Astrocyte (in vitro differentiated cells and primary cell): ENCODE measurements at regions not wholly inside any gene's neighbourhood (a gene's known extent, or its start where the extent isn't known, plus 50 kb on each side); places are given as distances from the start of the nearest gene placed in this dataset.

Experiments
- DNase-seq: peaks from one replicate; pipeline ENCODE4 v3.0.0-alpha.2; 2010; ENCODE audit warnings: low read depth
- FAIRE-seq: peaks from 2 replicates; lab custom pipeline; 2011; peaks lifted over from hg19 to GRCh38; lab: Jason Lieb, UNC
- H2AFZ ChIP-seq: 2 replicates; pipeline ENCODE4 v1.6.0; 2012; ENCODE audit warnings: low read depth, low read length, inconsistent platforms
- H3K27ac ChIP-seq: 2 replicates; pipeline ENCODE4 v1.5.1; 2011; ENCODE audit warnings: low read depth, low read length, inconsistent platforms
- H3K27me3 ChIP-seq: 2 replicates; pipeline ENCODE4 v1.6.0; 2011; ENCODE audit warnings: low read length, inconsistent platforms; ENCODE audit not compliant: insufficient read depth
- H3K36me3 ChIP-seq: 2 replicates; pipeline ENCODE4 v1.5.1; 2011; ENCODE audit warnings: low read length, inconsistent platforms; ENCODE audit not compliant: insufficient read depth
- H3K4me1 ChIP-seq: 2 replicates; pipeline ENCODE4 v1.5.1; 2011; ENCODE audit warnings: low read length, inconsistent platforms; ENCODE audit not compliant: insufficient read depth
- H3K4me2 ChIP-seq: 2 replicates; pipeline ENCODE4 v1.6.0; 2012; ENCODE audit warnings: low read length, inconsistent platforms
- H3K4me3 ChIP-seq: 2 replicates; pipeline ENCODE4 v1.5.1; 2011; ENCODE audit warnings: low read depth, mild to moderate bottlenecking, low read length, inconsistent platforms; ENCODE audit not compliant: insufficient read depth
- H3K79me2 ChIP-seq: 2 replicates; pipeline ENCODE4 v1.6.0; 2012; ENCODE audit warnings: mild to moderate bottlenecking, low read length, inconsistent platforms; ENCODE audit not compliant: insufficient read depth
- H3K9ac ChIP-seq: 2 replicates; pipeline ENCODE4 v1.6.0; 2012; ENCODE audit warnings: mild to moderate bottlenecking, low read length, inconsistent platforms
- H3K9me3 ChIP-seq: 2 replicates; pipeline ENCODE4 v1.5.1; 2012; ENCODE audit warnings: low read depth, mild to moderate bottlenecking, low read length, inconsistent platforms; ENCODE audit not compliant: insufficient read depth
- H4K20me1 ChIP-seq: 2 replicates; pipeline ENCODE4 v1.6.0; 2012; ENCODE audit warnings: low read length, inconsistent platforms; ENCODE audit not compliant: insufficient read depth
- H3K27ac Mint-ChIP-seq: one replicate; pipeline ENCODE4 v1.8.0; 2021; ENCODE audit warnings: mild to moderate bottlenecking, mixed read lengths; ENCODE audit not compliant: unreplicated experiment
- H3K27me3 Mint-ChIP-seq: one replicate; pipeline ENCODE4 v1.8.0; 2021; ENCODE audit warnings: low read depth, mixed read lengths; ENCODE audit not compliant: unreplicated experiment
- H3K36me3 Mint-ChIP-seq: one replicate; pipeline ENCODE4 v1.8.0; 2021; ENCODE audit warnings: low read depth, mixed read lengths; ENCODE audit not compliant: unreplicated experiment
- H3K4me1 Mint-ChIP-seq: one replicate; pipeline ENCODE4 v1.8.0; 2021; ENCODE audit warnings: low read depth, mixed read lengths; ENCODE audit not compliant: unreplicated experiment
- H3K4me3 Mint-ChIP-seq: one replicate; pipeline ENCODE4 v1.8.0; 2021; ENCODE audit warnings: mild to moderate bottlenecking, moderate library complexity, mixed read lengths; ENCODE audit not compliant: unreplicated experiment
- H3K9me3 Mint-ChIP-seq: one replicate; pipeline ENCODE4 v1.8.0; 2021; ENCODE audit warnings: mild to moderate bottlenecking, mixed read lengths; ENCODE audit not compliant: unreplicated experiment
- EZH2 ChIP-seq: IDR thresholded peaks from 2 replicates; pipeline ENCODE4 v1.6.1; 2012; ENCODE audit warnings: mild to moderate bottlenecking, low read length, inconsistent platforms; ENCODE audit not compliant: insufficient read depth
- TF ChIP-seq, protein P1 (sequence below): IDR thresholded peaks from 2 replicates; pipeline ENCODE4 v1.5.1; 2011; ENCODE audit warnings: low read depth, mild to moderate bottlenecking, inconsistent platforms, low read length, moderate library complexity; ENCODE audit not compliant: insufficient read depth

DNA sequence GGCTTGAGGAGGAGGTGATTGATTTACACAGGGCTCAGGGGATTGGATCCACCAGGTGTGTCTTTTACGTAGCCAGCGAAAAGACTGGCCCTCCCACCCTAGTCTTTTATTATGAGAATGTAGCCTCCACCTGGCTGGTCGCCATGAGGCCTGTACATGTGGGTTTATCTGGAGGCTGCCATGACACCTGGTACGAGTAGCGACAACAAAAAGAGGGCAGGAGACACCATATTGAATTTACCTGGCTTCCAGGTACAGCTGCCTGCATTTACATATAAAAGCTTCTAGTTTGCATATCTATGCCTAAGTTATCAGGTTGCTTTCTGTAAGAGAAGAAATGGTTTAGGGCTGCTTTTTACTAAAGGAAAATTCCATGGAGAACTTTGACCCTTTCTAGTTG lies 1173.7 kb upstream of the SEMA6A start:
- Mint-ChIP-seq H3K4me1 (no peaks in the 10 kb centered on the region), H3K27ac (no peak overlapping the region), H3K36me3 (no peaks in the 10 kb centered on the region), H3K9me3 (no peaks in the 10 kb centered on the region), H3K27me3 (no peaks in the 10 kb centered on the region), H3K4me3 (no peak overlapping the region)
- DNase-seq (no peak), FAIRE-seq (no peak)
- Histone ChIP-seq H3K4me3 (no peak overlapping the region), H3K79me2 (no peaks in the 10 kb centered on the region), H3K9ac (no peak overlapping the region), H3K4me2 (no peak overlapping the region), H3K9me3 (no peaks in the 10 kb centered on the region), H2AFZ (no peak overlapping the region), H3K27me3 (no peaks in the 10 kb centered on the region), H3K4me1 (no peaks in the 10 kb centered on the region), H4K20me1 (no peaks in the 10 kb centered on the region), H3K27ac (no peak overlapping the region), H3K36me3 (no peaks in the 10 kb centered on the region)
- TF ChIP-seq EZH2, result no peak
- TF ChIP-seq, protein P1, sequence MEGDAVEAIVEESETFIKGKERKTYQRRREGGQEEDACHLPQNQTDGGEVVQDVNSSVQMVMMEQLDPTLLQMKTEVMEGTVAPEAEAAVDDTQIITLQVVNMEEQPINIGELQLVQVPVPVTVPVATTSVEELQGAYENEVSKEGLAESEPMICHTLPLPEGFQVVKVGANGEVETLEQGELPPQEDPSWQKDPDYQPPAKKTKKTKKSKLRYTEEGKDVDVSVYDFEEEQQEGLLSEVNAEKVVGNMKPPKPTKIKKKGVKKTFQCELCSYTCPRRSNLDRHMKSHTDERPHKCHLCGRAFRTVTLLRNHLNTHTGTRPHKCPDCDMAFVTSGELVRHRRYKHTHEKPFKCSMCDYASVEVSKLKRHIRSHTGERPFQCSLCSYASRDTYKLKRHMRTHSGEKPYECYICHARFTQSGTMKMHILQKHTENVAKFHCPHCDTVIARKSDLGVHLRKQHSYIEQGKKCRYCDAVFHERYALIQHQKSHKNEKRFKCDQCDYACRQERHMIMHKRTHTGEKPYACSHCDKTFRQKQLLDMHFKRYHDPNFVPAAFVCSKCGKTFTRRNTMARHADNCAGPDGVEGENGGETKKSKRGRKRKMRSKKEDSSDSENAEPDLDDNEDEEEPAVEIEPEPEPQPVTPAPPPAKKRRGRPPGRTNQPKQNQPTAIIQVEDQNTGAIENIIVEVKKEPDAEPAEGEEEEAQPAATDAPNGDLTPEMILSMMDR, result no peak

DNA sequence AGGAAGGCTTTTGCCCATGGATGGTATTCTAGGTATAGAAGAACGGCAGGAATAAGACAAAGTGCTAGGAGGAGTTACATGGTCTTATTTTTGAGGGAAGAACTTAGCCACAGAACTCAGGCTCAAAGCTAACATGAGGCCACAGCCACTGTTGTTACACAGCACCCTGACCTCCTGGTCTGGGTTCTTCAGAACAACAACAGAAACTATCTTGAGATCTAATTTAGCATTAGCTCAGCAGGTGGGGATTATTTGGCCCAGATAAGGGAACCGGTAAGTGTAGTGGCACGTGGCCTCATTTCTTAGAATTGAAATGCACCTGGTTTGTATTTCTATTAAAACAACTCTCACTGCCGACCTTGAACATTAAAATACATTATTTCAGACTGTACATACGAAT lies 1168.7 kb upstream of the SEMA6A start:
- no peak overlapping the region for H3K27ac Mint-ChIP-seq
- H3K27me3 Mint-ChIP-seq, result peaks cover 2% of the 10 kb centered on the region
- Histone ChIP-seq H3K4me2 (no peak overlapping the region), H3K27ac (no peak overlapping the region), H4K20me1 (no peaks in the 10 kb centered on the region), H3K4me3 (no peak overlapping the region), H3K4me1 (no peaks in the 10 kb centered on the region), H3K9ac (no peak overlapping the region), H3K27me3 (no peaks in the 10 kb centered on the region), H2AFZ (no peak overlapping the region), H3K36me3 (no peaks in the 10 kb centered on the region), H3K79me2 (no peaks in the 10 kb centered on the region), H3K9me3 (no peaks in the 10 kb centered on the region)
- TF ChIP-seq EZH2, result no peak
- TF ChIP-seq, protein P1, result no peak
- H3K4me1 Mint-ChIP-seq, result no peaks in the 10 kb centered on the region
- H3K4me3 Mint-ChIP-seq, result no peak overlapping the region
- H3K9me3 Mint-ChIP-seq, result no peaks in the 10 kb centered on the region
- FAIRE-seq, result no peak
- H3K36me3 Mint-ChIP-seq, result no peaks in the 10 kb centered on the region
- DNase-seq, result no peak

DNA sequence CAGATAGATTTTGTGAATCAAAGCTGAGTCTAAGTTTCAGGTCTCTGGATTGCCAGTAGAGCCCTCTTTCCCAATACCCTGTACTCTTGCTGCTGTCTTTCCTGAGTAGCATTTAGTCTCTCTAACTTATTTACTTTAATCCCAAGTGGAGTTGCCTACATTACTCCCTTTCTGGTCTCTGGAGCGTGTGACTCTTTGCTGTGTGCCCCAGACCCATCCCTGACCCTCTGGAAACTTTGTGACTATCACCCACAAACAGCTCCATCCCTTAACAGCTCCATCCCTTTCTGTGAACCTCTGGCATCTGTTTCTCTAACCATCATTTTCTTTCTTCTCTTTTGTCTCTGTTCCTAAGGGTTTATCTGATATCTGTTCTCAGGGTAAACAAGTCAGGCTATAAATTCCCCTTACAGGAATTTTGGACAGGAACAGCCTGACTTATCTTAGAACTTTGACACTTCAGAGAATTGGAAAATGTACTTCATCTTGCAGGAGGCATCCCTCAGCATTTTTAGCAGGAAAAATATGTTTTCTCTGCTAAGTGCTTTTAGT lies 1167.1 kb upstream of the SEMA6A start:
- FAIRE-seq (no peak), DNase-seq (no peak)
- no peak overlapping the region for H3K4me3 ChIP-seq
- Mint-ChIP-seq H3K27me3 (peaks cover 2% of the 10 kb centered on the region), H3K27ac (no peak overlapping the region), H3K9me3 (no peaks in the 10 kb centered on the region), H3K4me1 (no peaks in the 10 kb centered on the region), H3K4me3 (no peak overlapping the region), H3K36me3 (no peaks in the 10 kb centered on the region)
- no peaks in the 10 kb centered on the region for H3K4me1 ChIP-seq
- no peaks in the 10 kb centered on the region for H3K9me3 ChIP-seq
- H4K20me1 ChIP-seq, result no peaks in the 10 kb centered on the region
- no peak overlapping the region for H2AFZ ChIP-seq
- no peak overlapping the region for H3K9ac ChIP-seq
- no peaks in the 10 kb centered on the region for H3K79me2 ChIP-seq
- H3K36me3 ChIP-seq, result no peaks in the 10 kb centered on the region
- no peak overlapping the region for H3K4me2 ChIP-seq
- no peaks in the 10 kb centered on the region for H3K27me3 ChIP-seq
- H3K27ac ChIP-seq, result no peak overlapping the region
- no peak for TF ChIP-seq EZH2
- TF ChIP-seq, protein P1, result no peak
